ENCODE measurements at regions not wholly inside any gene's neighbourhood (a gene's known extent, or its start where the extent isn't known, plus 50 kb on each side); places are given as distances from the start of the nearest gene placed in this dataset.

GRCh38 chr4:152236519-152237056, 299.3 kb downstream of the FBXW7 start:
- no peak for DNase-seq (ENCODE audit: low read depth in 2 of 3, low spot score in 2 of 3)

DNA sequence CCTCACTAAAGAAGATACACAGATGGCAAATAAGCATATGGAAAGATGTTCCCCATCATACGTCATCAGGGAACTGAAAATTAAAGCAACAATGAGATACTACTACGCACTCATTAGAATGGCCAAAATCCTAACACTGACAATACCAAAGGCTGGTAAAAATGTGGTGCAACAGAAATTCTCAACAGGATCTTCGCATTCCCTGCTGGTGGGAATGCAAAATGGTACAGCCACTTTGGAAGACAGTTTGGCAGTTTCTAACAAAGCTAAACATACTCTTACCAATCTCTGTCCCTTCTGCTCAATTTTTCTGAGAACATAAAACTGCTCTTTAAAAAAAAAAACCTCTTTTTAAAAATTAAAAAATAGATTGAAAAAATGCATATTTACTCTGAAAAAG, 300.2 kb downstream of the FBXW7 start:
- DNase-seq (ENCODE audit: low read depth in 2 of 3, low spot score in 2 of 3): no peak

- no peak for DNase-seq (ENCODE audit: low read depth in 2 of 3, low spot score in 2 of 3)
Observed at GRCh38 chr4:152234571-152234970, 301.3 kb downstream of the FBXW7 start.

- DNase-seq (ENCODE audit: low read depth in 2 of 3, low spot score in 2 of 3): no peak
Observed at GRCh38 chr4:152232271-152232670, 303.6 kb downstream of the FBXW7 start.

- DNase-seq (ENCODE audit: low read depth in 2 of 3, low spot score in 2 of 3): no peak
Observed at GRCh38 chr4:152229782-152230289, 306.1 kb downstream of the FBXW7 start.

DNA sequence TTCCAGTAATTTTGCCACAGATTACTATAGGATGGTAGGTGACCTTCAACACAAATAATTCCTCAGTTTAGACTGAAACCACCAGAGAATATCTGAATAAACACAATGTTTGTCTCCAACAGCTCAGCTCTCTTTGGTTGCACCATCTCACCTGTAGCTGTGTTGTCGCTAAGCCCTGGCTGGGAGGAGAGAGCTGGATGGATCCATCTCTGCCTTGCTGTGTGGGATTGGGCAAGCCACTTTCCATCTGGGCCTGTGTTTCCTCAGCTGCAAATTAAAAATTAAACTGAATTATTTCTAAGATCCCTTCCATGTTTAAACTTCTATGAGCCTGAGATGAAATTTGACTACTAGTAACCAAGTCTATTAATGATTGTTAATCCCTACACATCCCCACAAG, 310.2 kb downstream of the FBXW7 start:
- no peak for DNase-seq (ENCODE audit: low read depth in 2 of 3, low spot score in 2 of 3)

- no peak for DNase-seq (ENCODE audit: low read depth in 2 of 3, low spot score in 2 of 3)
Observed at GRCh38 chr4:152224721-152225420, 311.0 kb downstream of the FBXW7 start.

- no peak for DNase-seq (ENCODE audit: low read depth in 2 of 3, low spot score in 2 of 3)
Observed at GRCh38 chr4:152224223-152224622, 311.7 kb downstream of the FBXW7 start.

DNA sequence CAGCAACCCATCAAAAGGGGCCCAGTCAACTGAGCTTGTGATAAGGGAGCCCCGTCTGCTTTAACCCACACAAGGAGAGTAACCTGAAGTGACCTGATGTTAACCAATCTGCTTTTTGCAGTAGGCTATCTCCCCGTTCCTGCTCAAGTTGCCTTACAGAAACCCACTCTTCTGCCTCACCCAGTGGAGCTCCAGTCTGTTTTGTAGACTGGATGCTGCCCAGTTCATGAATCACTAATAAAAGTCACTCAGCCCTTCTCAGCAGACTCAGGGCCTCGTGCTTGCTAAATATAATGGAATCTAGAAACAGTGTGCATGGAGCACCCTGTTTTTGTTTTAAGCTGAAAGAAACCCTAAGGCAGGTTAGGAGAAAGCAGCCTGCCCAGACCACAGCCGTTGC, 312.3 kb downstream of the FBXW7 start:
- DNase-seq (ENCODE audit: low read depth in 2 of 3, low spot score in 2 of 3): no peak

DNA sequence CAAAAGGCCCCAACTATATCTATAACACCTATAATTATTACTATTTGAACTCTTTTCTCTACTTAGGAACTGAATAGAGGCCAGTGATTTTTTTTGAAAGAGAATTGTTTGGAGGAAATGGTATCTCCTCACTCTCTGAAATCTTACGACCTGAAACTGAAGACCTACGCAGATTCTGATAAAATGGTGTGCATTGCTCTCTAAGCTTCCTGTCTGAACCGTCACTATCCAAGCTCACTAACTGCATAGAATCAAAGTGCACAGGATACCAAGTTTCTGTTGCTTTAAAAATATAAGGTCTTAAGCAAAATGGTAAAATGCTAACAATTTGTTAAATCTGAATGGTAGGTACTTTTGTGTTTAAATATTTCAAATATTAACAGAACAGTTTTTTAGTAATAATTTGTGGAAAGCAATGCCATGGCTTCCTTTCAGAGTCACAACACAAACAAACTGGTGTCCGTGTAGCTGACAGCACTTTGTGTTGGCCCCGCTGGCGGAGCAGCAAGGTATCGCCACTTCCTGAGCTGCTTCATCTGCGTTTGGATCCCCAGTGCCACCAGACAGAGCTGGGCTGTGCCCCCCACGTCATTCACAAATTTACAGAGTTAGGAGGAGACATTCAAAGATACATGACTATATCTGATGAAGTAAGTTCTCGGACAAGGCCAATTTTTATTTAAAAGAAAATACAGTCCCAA, 313.9 kb downstream of the FBXW7 start:
- no peak for DNase-seq (ENCODE audit: low read depth in 2 of 3, low spot score in 2 of 3)

- DNase-seq (ENCODE audit: low read depth in 2 of 3, low spot score in 2 of 3): no peak
Observed at GRCh38 chr4:152220201-152220666, 315.7 kb downstream of the FBXW7 start.

DNA sequence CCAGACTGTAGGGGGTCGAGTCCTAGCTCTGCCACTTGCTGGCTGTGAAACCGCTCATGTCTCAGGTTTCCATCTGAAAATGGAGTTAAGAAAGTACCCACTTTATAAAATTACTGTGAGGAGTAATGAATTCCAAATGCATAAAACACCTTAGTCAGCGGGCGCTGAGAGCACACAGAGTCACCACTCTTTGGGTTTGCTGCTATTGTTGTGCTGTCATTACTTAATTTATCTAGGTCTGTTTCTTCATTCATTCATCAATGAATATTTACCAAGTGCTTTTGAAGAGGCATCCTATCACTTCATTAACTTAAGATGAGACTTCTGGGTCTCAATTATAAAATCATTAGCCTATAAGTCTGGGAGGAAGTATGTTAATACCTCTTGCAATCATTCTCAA, 317.3 kb downstream of the FBXW7 start:
- no peak for DNase-seq (ENCODE audit: low read depth in 2 of 3, low spot score in 2 of 3)

DNA sequence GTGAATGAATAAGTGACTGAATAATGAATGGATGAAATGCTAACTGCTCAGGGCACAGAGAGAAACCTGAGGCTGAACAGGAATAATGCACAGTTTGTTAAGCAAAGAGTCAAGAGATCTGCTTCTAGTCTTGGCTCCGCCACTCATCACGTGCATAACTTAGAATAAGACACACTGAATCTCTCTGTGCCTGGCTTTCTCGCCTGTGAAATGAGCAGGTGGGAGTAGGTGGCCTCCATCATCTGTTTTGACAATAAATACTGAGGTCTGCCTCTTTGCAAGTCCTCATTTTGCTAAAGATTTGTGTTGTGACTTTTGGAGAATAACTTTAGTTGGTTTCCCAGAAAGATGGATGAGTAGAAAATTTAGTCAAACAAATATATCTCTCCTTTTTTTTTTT, 318.0 kb downstream of the FBXW7 start:
- no peak for DNase-seq (ENCODE audit: low read depth in 2 of 3, low spot score in 2 of 3)

DNA sequence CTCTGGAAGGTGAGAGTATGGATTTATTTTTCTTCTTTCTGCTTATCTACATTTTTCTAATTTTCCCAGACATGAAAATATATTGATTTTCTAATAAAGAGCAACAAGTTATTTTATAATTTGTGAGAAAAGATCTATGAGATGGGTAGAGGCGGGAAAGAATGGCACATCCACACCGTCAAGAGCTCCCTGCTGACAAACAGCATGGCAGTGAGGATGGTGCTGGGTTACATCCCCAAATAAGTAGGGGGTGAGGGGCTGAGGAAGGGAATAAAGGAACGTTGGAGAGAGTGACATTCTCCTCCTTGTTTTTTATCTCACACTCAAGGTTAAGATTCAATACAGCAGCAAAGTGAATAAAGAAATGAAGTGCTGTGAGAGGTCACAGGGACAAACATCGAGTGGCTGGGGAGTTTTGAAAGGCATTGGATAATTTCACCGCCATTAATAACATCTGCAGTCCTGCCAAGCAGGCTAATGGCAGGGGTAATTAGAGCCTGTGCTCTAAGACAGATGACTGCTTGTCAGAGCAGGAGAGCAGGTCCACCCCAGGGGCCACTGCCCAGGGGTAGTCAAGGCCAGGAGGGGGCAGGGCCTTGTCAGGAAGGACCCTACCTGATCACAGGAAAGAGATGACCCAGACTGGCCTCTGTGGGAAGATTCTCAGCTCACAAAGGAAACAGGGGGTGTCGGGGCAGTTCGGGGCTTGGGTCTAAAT, 323.8 kb downstream of the FBXW7 start:
- no peak for DNase-seq (ENCODE audit: low read depth in 2 of 3, low spot score in 2 of 3)

DNA sequence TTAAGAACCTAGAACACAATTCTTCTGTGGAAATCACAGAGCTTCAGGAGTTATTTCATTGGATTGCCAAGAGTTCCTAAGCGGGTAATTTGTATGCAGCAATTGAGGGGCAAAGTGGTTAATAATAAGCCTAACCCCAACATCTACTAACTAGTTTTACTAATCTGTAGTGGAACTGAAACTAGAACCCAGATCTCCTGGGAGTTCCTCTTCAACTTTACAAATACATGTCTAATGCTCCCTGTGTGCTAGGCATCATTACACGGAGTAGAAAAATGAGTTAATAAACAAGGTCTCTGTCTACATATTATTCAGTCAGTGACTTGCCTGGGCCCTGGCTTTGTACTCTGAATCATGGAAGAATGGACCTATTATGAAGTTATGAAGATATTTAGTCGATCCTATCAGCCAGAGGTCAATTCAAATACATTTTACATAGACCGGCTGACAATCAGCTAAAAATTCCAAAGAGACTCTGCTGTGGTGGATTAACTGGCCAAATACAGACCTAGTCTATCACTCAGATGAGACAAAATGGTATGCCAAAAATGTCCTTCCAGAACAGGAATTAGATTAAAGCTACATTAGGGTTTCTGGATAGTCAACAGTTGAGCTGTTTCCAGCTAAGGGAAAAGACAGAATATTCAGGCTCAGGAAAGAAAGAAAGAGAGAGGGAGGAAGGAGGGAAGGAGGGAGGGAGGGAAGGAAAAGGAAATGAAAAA, 326.0 kb downstream of the FBXW7 start:
- DNase-seq (ENCODE audit: low read depth in 2 of 3, low spot score in 2 of 3): no peak

GRCh38 chr4:152207378-152207720, 328.5 kb downstream of the FBXW7 start:
- DNase-seq (ENCODE audit: low read depth in 2 of 3, low spot score in 2 of 3): no peak

- no peak for DNase-seq (ENCODE audit: low read depth in 2 of 3, low spot score in 2 of 3)
Observed at GRCh38 chr4:152206646-152207377, 329.1 kb downstream of the FBXW7 start.

GRCh38 chr4:152206185-152206584, 329.7 kb downstream of the FBXW7 start:
- DNase-seq (ENCODE audit: low read depth in 2 of 3, low spot score in 2 of 3): no peak

- no peak for DNase-seq (ENCODE audit: low read depth in 2 of 3, low spot score in 2 of 3)
Observed at GRCh38 chr4:152202415-152202814, 333.5 kb downstream of the FBXW7 start.

Data from hematopoietic multipotent progenitor cell (in vitro differentiated cells).